ENCODE measurements at regions not wholly inside any gene's neighbourhood (a gene's known extent, or its start where the extent isn't known, plus 50 kb on each side); places are given as distances from the start of the nearest gene placed in this dataset.

GRCh38 chr7:119132436-119132835 is 907.9 kb downstream of the ANKRD7 start:
- H3K9ac ChIP-seq (ENCODE audit: insufficient read depth in 1 of 2, low read length in 2 of 2), result no peak overlapping the region

DNA sequence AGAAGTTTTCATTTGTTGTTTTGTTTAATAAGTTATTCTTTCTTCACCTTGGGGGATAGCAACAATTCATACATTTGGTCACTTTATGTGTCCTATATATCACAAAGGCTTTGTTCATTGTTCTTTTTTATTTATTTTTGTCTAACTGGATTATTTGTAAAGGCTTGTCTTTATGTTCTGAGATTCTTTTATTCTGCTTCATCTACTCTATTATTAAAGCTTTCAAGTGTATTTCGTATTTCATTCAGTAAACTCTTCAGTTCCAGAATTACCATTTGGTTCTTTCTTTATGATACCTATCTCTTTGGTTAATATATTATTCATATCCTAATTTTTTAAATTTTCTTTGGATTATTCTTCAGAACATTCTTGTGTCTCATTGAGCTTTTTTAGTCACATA is 942.9 kb downstream of the ANKRD7 start:
- no peak for ATAC-seq (ENCODE audit: insufficient read depth, low FRiP score)
- no peaks in the 10 kb centered on the region for H3K36me3 ChIP-seq (ENCODE audit: control insufficient read depth in 4 of 4, insufficient read depth in 4 of 4, low read length in 4 of 4)
- no peaks in the 10 kb centered on the region for H3K27me3 ChIP-seq (ENCODE audit: control insufficient read depth in 3 of 3, insufficient read depth in 3 of 3, low read length in 2 of 3)
- no peak for TF ChIP-seq CTCF (IDR thresholded peaks at IDR 0.05; ENCODE audit: control extremely low read depth, extremely low read depth)
- DNase-seq, result no peak
- no peak overlapping the region for H3K27ac ChIP-seq (ENCODE audit: low read depth in 1 of 2, low read length in 1 of 2)
- H3K9ac ChIP-seq (ENCODE audit: insufficient read depth in 1 of 2, low read length in 2 of 2), result no peak overlapping the region
- H3K9me3 ChIP-seq (ENCODE audit: control insufficient read depth in 4 of 4, insufficient read depth in 3 of 4, low read length in 3 of 4), result peaks cover 0 to 9% (median 4%) of the 10 kb centered on the region in 4 donors
- WGBS, 2 donors, result 83 to 86% methylated on average over 1 of the region's 1 CpG
- H3K4me1 ChIP-seq (ENCODE audit: control insufficient read depth in 5 of 5, insufficient read depth in 5 of 5, low read length in 5 of 5), result no peaks in the 10 kb centered on the region
- H3K4me3 ChIP-seq, result no peak overlapping the region

More at GRCh38 chr7:119132436-119132835, 907.9 kb downstream of the ANKRD7 start:
- no peak overlapping the region for H3K27ac ChIP-seq (ENCODE audit: low read depth in 1 of 2, low read length in 1 of 2)
- DNase-seq (no peak), ATAC-seq (ENCODE audit: insufficient read depth, low FRiP score) (no peak)
- no peaks in the 10 kb centered on the region for H3K36me3 ChIP-seq (ENCODE audit: control insufficient read depth in 4 of 4, insufficient read depth in 4 of 4, low read length in 4 of 4)
- H3K4me3 ChIP-seq, result no peak overlapping the region
- no peaks in the 10 kb centered on the region for H3K27me3 ChIP-seq (ENCODE audit: control insufficient read depth in 3 of 3, insufficient read depth in 3 of 3, low read length in 2 of 3)
- peaks cover 0 to 2% (median 0%) of the 10 kb centered on the region in 4 donors for H3K9me3 ChIP-seq (ENCODE audit: control insufficient read depth in 4 of 4, insufficient read depth in 3 of 4, low read length in 3 of 4)
- TF ChIP-seq CTCF (IDR thresholded peaks at IDR 0.05; ENCODE audit: control extremely low read depth, extremely low read depth), result no peak
- H3K4me1 ChIP-seq (ENCODE audit: control insufficient read depth in 5 of 5, insufficient read depth in 5 of 5, low read length in 5 of 5), result no peaks in the 10 kb centered on the region

DNA sequence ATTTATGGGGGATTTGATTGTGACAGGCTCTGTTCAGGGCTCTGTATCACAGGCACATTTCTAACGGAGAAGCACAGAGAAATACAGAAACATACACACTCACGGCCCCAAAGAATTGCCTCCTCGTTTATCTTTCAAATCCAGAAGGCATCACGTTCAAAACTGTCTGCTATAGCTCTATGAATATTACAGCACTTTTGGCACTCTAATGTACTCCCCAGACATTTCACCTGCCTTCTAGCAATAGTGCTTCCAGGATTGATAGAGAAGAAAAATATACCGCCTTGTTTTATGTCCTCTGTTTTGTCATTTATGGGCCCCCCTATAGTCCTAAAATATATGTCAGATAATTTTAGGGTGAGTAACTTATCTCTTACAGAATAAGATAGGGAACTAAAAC is 947.5 kb downstream of the ANKRD7 start:
- Histone ChIP-seq H3K4me3 (no peak overlapping the region), H3K27me3 (ENCODE audit: control insufficient read depth in 3 of 3, insufficient read depth in 3 of 3, low read length in 2 of 3) (no peaks in the 10 kb centered on the region), H3K9me3 (ENCODE audit: control insufficient read depth in 4 of 4, insufficient read depth in 3 of 4, low read length in 3 of 4) (peaks cover 0 to 9% (median 4%) of the 10 kb centered on the region in 4 donors), H3K4me1 (ENCODE audit: control insufficient read depth in 5 of 5, insufficient read depth in 5 of 5, low read length in 5 of 5) (no peaks in the 10 kb centered on the region), H3K36me3 (ENCODE audit: control insufficient read depth in 4 of 4, insufficient read depth in 4 of 4, low read length in 4 of 4) (no peaks in the 10 kb centered on the region), H3K27ac (ENCODE audit: low read depth in 1 of 2, low read length in 1 of 2) (no peak overlapping the region), H3K9ac (ENCODE audit: insufficient read depth in 1 of 2, low read length in 2 of 2) (no peak overlapping the region)
- no peak for ATAC-seq (ENCODE audit: insufficient read depth, low FRiP score)
- no peak for TF ChIP-seq CTCF (IDR thresholded peaks at IDR 0.05; ENCODE audit: control extremely low read depth, extremely low read depth)
- no peak for DNase-seq
- 70 to 79% methylated on average over 5 of the region's 5 CpGs for WGBS, 2 donors

DNA sequence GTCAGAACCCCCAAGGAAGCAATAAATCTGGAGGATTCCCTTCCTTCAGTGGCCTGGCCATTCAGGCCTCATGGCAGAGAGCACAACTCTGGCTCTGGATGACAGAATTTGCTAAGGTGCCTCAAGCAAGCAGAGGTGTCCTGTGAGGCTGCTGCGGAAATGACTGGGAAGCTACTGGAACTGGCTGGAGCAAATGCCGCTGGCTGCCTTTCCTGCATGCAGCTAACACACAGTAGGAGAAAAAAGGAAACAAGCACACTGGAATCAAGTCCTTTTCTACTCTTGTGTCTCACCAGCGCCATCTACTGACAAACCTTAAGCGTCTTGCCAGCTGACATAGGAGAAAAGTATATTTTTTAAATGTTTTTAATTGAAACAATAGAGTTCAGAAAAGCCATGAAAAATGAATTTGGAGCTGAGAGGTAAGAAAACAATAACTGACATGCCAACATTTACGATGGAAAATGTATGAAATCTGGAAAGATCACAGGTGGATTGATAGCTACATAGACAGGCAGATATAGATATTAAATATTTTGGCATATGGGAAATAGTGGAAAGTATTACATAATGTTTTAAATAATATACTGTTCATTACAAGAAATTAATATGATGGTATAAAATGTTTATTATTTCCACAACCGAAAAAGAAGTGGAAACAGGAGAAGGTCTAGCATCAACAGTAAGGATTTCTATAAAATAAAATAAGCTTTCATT is 951.6 kb downstream of the ANKRD7 start:
- no peaks in the 10 kb centered on the region for H3K36me3 ChIP-seq (ENCODE audit: control insufficient read depth in 4 of 4, insufficient read depth in 4 of 4, low read length in 4 of 4)
- peak; percentile 13 for TF ChIP-seq CTCF (IDR thresholded peaks at IDR 0.05; ENCODE audit: control extremely low read depth, extremely low read depth)
- no peak overlapping the region for H3K27ac ChIP-seq (ENCODE audit: low read depth in 1 of 2, low read length in 1 of 2)
- WGBS, 2 donors, result 12 to 14% methylated on average over 6 of the region's 6 CpGs
- H3K9ac ChIP-seq (ENCODE audit: insufficient read depth in 1 of 2, low read length in 2 of 2), result no peak overlapping the region
- H3K27me3 ChIP-seq (ENCODE audit: control insufficient read depth in 3 of 3, insufficient read depth in 3 of 3, low read length in 2 of 3), result no peaks in the 10 kb centered on the region
- H3K4me3 ChIP-seq, result no peak overlapping the region
- H3K9me3 ChIP-seq (ENCODE audit: control insufficient read depth in 4 of 4, insufficient read depth in 3 of 4, low read length in 3 of 4), result no peaks in the 10 kb centered on the region
- peak; percentile 61 to 89 (median 81) for DNase-seq
- no peaks in the 10 kb centered on the region for H3K4me1 ChIP-seq (ENCODE audit: control insufficient read depth in 5 of 5, insufficient read depth in 5 of 5, low read length in 5 of 5)
- no peak for ATAC-seq (ENCODE audit: insufficient read depth, low FRiP score)
